Natural killer cell (primary cell): ENCODE measurements at regions not wholly inside any gene's neighbourhood (a gene's known extent, or its start where the extent isn't known, plus 50 kb on each side); places are given as distances from the start of the nearest gene placed in this dataset.

ENCODE experiments used
- ATAC-seq, 3 donors: fragments of 150-1000 bp in 2 of 3; fragments of 200-7000 bp in 1 of 3; cut with Tn5 transposase; 1 replicate in 1 of 3; 2 replicates in 2 of 3; pipeline ENCODE4 v1.10.0; 2021; ENCODE audit warnings: mild to moderate bottlenecking in 2 of 3, moderate library complexity in 2 of 3
- DNase-seq, 2 donors: peaks; one replicate each; pipeline versions ENCODE4 v3.0.0 to v3.0.0-alpha.2; 2013 to 2021; ENCODE audit warnings: mixed read lengths in 1 of 2
- H3K27ac ChIP-seq: one replicate; pipeline ENCODE4 v1.5.1; 2013; ENCODE audit warnings: mild to moderate bottlenecking, low read length
- H3K27me3 ChIP-seq: one replicate; pipeline ENCODE4 v1.6.1; 2013; ENCODE audit warnings: low read length; ENCODE audit not compliant: control insufficient read depth, insufficient read depth
- H3K36me3 ChIP-seq: one replicate; pipeline ENCODE4 v1.6.1; 2013; ENCODE audit warnings: low read length; ENCODE audit not compliant: control insufficient read depth, insufficient read depth
- H3K4me1 ChIP-seq: one replicate; pipeline ENCODE4 v1.6.1; 2013; ENCODE audit warnings: low read length; ENCODE audit not compliant: control insufficient read depth, insufficient read depth
- H3K4me3 ChIP-seq: one replicate; pipeline ENCODE4 v1.5.1; 2013; ENCODE audit warnings: low read length
- H3K9me3 ChIP-seq: one replicate; pipeline ENCODE4 v1.6.1; 2013; ENCODE audit warnings: low read length; ENCODE audit not compliant: control insufficient read depth, insufficient read depth
- H3K27ac Mint-ChIP-seq, 2 donors: one replicate each; pipeline ENCODE4 v1.8.0; 2022; ENCODE audit warnings: mild to moderate bottlenecking in 2 of 2, mixed read lengths in 2 of 2, moderate library complexity in 1 of 2
- H3K27me3 Mint-ChIP-seq, 2 donors: one replicate each; pipeline ENCODE4 v1.8.0; 2022; ENCODE audit warnings: low read depth in 2 of 2, mixed read lengths in 2 of 2
- H3K36me3 Mint-ChIP-seq: one replicate; pipeline ENCODE4 v1.8.0; 2022; ENCODE audit warnings: mixed read lengths
- H3K4me1 Mint-ChIP-seq, 2 donors: one replicate each; pipeline ENCODE4 v1.8.0; 2022; ENCODE audit warnings: mixed read lengths in 2 of 2
- H3K4me3 Mint-ChIP-seq: one replicate; pipeline ENCODE4 v1.8.0; 2022; ENCODE audit warnings: mild to moderate bottlenecking, moderate library complexity, mixed read lengths
- H3K9me3 Mint-ChIP-seq, 2 donors: one replicate each; pipeline ENCODE4 v1.8.0; 2022; ENCODE audit warnings: mixed read lengths in 2 of 2
- CTCF ChIP-seq: fragments of 200-600 bp; IDR thresholded peaks from one replicate; pipeline ENCODE4 v1.8.0; 2022; ENCODE audit warnings: antibody characterized with exemption
- WGBS: methylation state at CpG from one replicate; pipeline ENCODE4 v1.1.7; 2013; ENCODE audit warnings: missing lambda C conversion rate; ENCODE audit not compliant: insufficient coverage; 5-methylcytosine and 5-hydroxymethylcytosine counted together
- intact Hi-C: fragments of 100-400 bp; cut with micrococcal nuclease; formaldehyde crosslinking; loops from one replicate; pipeline ENCODE4 v1.14.2; 2022

GRCh38 chr6:140907235-140907634, 1225.5 kb upstream of the GJE1 start:
- Mint-ChIP-seq H3K27me3 (no peaks in the 10 kb centered on the region), H3K4me3 (no peak overlapping the region), H3K4me1 (no peaks in the 10 kb centered on the region), H3K27ac (no peak overlapping the region), H3K9me3 (no peaks in the 10 kb centered on the region), H3K36me3 (no peaks in the 10 kb centered on the region)
- intact Hi-C loops, result no loop called here
- no peaks in the 10 kb centered on the region for H3K9me3 ChIP-seq
- H3K27ac ChIP-seq, result no peak overlapping the region
- no peaks in the 10 kb centered on the region for H3K4me1 ChIP-seq
- DNase-seq (no peak), ATAC-seq (no peak)
- no peaks in the 10 kb centered on the region for H3K36me3 ChIP-seq
- TF ChIP-seq CTCF, result no peak
- no peaks in the 10 kb centered on the region for H3K27me3 ChIP-seq
- H3K4me3 ChIP-seq, result no peak overlapping the region
- WGBS, result 89% methylated on average over 9 of the region's 9 CpGs

- no peak for TF ChIP-seq CTCF
- H3K9me3 Mint-ChIP-seq, result peaks cover 5% of the 10 kb centered on the region in 2 donors
- Histone ChIP-seq H3K27ac (no peak overlapping the region), H3K4me3 (no peak overlapping the region), H3K27me3 (no peaks in the 10 kb centered on the region), H3K4me1 (no peaks in the 10 kb centered on the region), H3K36me3 (no peaks in the 10 kb centered on the region), H3K9me3 (peaks cover 4% of the 10 kb centered on the region)
- no peaks in the 10 kb centered on the region for H3K4me1 Mint-ChIP-seq
- no peaks in the 10 kb centered on the region for H3K36me3 Mint-ChIP-seq
- intact Hi-C loops, result no loop called here
- H3K27ac Mint-ChIP-seq, result no peak overlapping the region
- no peak overlapping the region for H3K4me3 Mint-ChIP-seq
- ATAC-seq, result no peak
- DNase-seq, result no peak
- no peaks in the 10 kb centered on the region for H3K27me3 Mint-ChIP-seq
These were observed 1227.0 kb upstream of the GJE1 start for GRCh38 chr6:140905724-140906123.

- H3K4me1 Mint-ChIP-seq, result no peaks in the 10 kb centered on the region
- H3K9me3 ChIP-seq, result peaks cover 4% of the 10 kb centered on the region
- H3K9me3 Mint-ChIP-seq, result peaks cover 5 to 7% of the 10 kb centered on the region in 2 donors
- WGBS, result no CpG with 5 or more reads among the region's 1 CpG
- H3K36me3 ChIP-seq, result no peaks in the 10 kb centered on the region
- no peaks in the 10 kb centered on the region for H3K36me3 Mint-ChIP-seq
- DNase-seq (no peak), ATAC-seq (no peak)
- no peak overlapping the region for H3K4me3 Mint-ChIP-seq
- no peak overlapping the region for H3K27ac ChIP-seq
- no peaks in the 10 kb centered on the region for H3K27me3 ChIP-seq
- H3K4me3 ChIP-seq, result no peak overlapping the region
- TF ChIP-seq CTCF, result no peak
- intact Hi-C loops, result no loop called here
- H3K27ac Mint-ChIP-seq, result no peak overlapping the region
- H3K4me1 ChIP-seq, result no peaks in the 10 kb centered on the region
- H3K27me3 Mint-ChIP-seq, result no peaks in the 10 kb centered on the region
These were observed 1227.7 kb upstream of the GJE1 start for GRCh38 chr6:140905050-140905449.

GRCh38 chr6:140897804-140898573, 1234.7 kb upstream of the GJE1 start:
- DNase-seq (no peak), ATAC-seq (no peak)
- Histone ChIP-seq H3K4me3 (no peak overlapping the region), H3K36me3 (no peaks in the 10 kb centered on the region), H3K27me3 (no peaks in the 10 kb centered on the region), H3K4me1 (no peaks in the 10 kb centered on the region), H3K27ac (no peak overlapping the region), H3K9me3 (peaks cover 8% of the 10 kb centered on the region)
- no peaks in the 10 kb centered on the region for H3K36me3 Mint-ChIP-seq
- H3K27ac Mint-ChIP-seq, result no peak overlapping the region
- no peak overlapping the region for H3K4me3 Mint-ChIP-seq
- H3K4me1 Mint-ChIP-seq, result no peaks in the 10 kb centered on the region
- intact Hi-C loops, result no loop called here
- WGBS, result 32% methylated on average over 8 of the region's 8 CpGs
- no peak for TF ChIP-seq CTCF
- H3K9me3 Mint-ChIP-seq, result peaks cover 7 to 13% of the 10 kb centered on the region in 2 donors
- no peaks in the 10 kb centered on the region for H3K27me3 Mint-ChIP-seq
